PC-3 (cell line): ENCODE measurements at regions not wholly inside any gene's neighbourhood (a gene's known extent, or its start where the extent isn't known, plus 50 kb on each side); places are given as distances from the start of the nearest gene placed in this dataset.

Source experiments
- EZH2phosphoT487 ChIP-seq: fragments of 300-600 bp; sonication (generic); IDR thresholded peaks from 2 replicates; pipeline ENCODE4 v1.6.1; 2018; ENCODE audit warnings: mild to moderate bottlenecking, antibody characterized with exemption, low read length, borderline replicate concordance
- TF ChIP-seq, protein P1 (sequence below): fragments of 300-600 bp; sonication (generic); conservative IDR thresholded peaks from 2 replicates; pipeline ENCODE4 v1.5.1; 2017; ENCODE audit warnings: antibody characterized with exemption, low read depth, mild to moderate bottlenecking, low read length

DNA sequence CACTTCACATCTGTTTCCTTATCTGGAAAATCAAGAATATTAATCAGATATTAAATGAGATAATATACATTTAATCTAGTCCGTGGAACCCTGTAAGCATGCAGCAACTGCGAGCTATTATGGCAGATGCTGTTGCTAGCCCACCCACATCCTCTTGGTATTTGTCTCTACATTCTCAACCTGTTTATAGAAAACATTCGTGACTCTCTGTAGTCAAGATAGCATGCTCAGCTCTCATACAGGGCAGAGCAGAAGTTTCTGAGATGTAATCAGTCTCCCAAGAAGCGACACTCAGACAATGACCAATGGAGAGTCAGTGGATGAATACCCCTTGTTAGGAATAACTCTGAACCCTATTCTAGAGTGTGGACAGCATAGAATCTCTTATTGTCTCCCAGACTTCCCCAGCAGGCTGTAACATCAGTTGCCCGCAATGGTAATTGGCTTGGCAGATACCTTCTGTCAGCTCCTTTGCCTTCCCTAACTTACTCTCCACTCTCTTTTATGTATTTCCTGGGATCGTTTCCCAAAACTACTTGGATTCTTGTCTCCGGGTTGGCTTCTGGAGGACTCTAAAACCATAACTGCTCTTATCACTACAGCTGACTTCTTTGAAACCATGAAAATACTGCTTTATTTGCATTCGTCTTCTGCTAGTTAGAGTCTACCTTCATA is 400.7 kb upstream of the TNP1 start:
- TF ChIP-seq, protein P1, sequence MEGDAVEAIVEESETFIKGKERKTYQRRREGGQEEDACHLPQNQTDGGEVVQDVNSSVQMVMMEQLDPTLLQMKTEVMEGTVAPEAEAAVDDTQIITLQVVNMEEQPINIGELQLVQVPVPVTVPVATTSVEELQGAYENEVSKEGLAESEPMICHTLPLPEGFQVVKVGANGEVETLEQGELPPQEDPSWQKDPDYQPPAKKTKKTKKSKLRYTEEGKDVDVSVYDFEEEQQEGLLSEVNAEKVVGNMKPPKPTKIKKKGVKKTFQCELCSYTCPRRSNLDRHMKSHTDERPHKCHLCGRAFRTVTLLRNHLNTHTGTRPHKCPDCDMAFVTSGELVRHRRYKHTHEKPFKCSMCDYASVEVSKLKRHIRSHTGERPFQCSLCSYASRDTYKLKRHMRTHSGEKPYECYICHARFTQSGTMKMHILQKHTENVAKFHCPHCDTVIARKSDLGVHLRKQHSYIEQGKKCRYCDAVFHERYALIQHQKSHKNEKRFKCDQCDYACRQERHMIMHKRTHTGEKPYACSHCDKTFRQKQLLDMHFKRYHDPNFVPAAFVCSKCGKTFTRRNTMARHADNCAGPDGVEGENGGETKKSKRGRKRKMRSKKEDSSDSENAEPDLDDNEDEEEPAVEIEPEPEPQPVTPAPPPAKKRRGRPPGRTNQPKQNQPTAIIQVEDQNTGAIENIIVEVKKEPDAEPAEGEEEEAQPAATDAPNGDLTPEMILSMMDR = no peak
- no peak for TF ChIP-seq EZH2phosphoT487
